ENCODE measurements at regions not wholly inside any gene's neighbourhood (a gene's known extent, or its start where the extent isn't known, plus 50 kb on each side); places are given as distances from the start of the nearest gene placed in this dataset.

- no peak for TF ChIP-seq EP300 (IDR thresholded peaks at IDR 0.05; ENCODE audit: borderline replicate concordance in 1 of 2, low read depth in 1 of 2, low read length in 1 of 2)
- TF ChIP-seq USF2 (IDR thresholded peaks at IDR 0.05; ENCODE audit: borderline replicate concordance, low read depth, low read length): no peak
- no peak for TF ChIP-seq REST (IDR thresholded peaks at IDR 0.05; ENCODE audit: low read depth, low read length)
- no peak for TF ChIP-seq ZBTB33 (IDR thresholded peaks at IDR 0.05; ENCODE audit: borderline replicate concordance, low read depth)
- no peak for TF ChIP-seq CTCF (IDR thresholded peaks at IDR 0.05)
- no peak for TF ChIP-seq CHD2 (IDR thresholded peaks at IDR 0.05; ENCODE audit: low read length, partially characterized antibody)
- TF ChIP-seq POLR2AphosphoS5 (IDR thresholded peaks at IDR 0.05; ENCODE audit: low read depth, low read length): no peak
- no peak for TF ChIP-seq ELF1 (IDR thresholded peaks at IDR 0.05)
- no peak for TF ChIP-seq EZH2phosphoT487 (IDR thresholded peaks at IDR 0.05; ENCODE audit: borderline replicate concordance, low read depth)
These were observed 268.5 kb upstream of the FOXQ1 start for GRCh38 chr6:1043458-1043836.

All from SK-N-SH (cell line).